ENCODE measurements at regions not wholly inside any gene's neighbourhood (a gene's known extent, or its start where the extent isn't known, plus 50 kb on each side); places are given as distances from the start of the nearest gene placed in this dataset.

DNA sequence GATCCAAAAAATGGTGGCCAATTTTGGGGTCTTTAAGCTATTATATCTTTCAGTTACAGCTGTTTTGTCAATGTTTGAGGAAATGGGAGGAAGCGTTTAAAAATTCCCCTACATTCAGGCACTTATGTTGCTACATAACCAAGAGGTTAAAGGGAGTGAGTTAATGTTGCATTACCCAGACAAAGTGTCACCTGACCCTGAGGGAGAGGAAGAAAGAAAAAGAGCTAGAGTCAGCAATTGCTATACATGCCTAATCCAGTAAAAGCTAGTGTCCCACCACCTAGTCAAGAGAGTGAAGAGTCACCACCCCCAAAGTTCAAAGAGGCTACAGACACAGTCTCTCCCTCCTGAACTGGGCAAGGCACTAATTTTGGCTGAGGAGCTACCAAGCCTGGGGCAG lies 69.5 kb upstream of the ZNF92 start:
- Histone ChIP-seq H3K9me3 (ENCODE audit: low read length) (no peaks in the 10 kb centered on the region), H3K27me3 (ENCODE audit: insufficient read depth, low read depth, low read length) (no peaks in the 10 kb centered on the region), H3K9me2 (ENCODE audit: insufficient read depth, low read length) (no peaks in the 10 kb centered on the region), H3K79me2 (replicated peaks; ENCODE audit: insufficient read depth, low read length) (no peaks in the 10 kb centered on the region), H3K9ac (ENCODE audit: low read length) (no peak overlapping the region), H3K36me3 (ENCODE audit: insufficient read depth, low read length) (no peaks in the 10 kb centered on the region), H3F3A (ENCODE audit: insufficient read depth, low read length, poor library complexity, severe bottlenecking) (no peaks in the 10 kb centered on the region), H3K27ac (ENCODE audit: low read length) (no peak overlapping the region), H3K4me2 (ENCODE audit: low read length) (no peak overlapping the region), H4K20me1 (ENCODE audit: insufficient read depth) (no peaks in the 10 kb centered on the region), H3K4me3 (ENCODE audit: low read length) (no peak overlapping the region), H2AFZ (ENCODE audit: low read depth, low read length) (no peak overlapping the region)
- TF ChIP-seq EZH2 (IDR thresholded peaks at IDR 0.05; ENCODE audit: borderline replicate concordance, insufficient read depth, low read length, poor library complexity, severe bottlenecking) = no peak
- no peak for TF ChIP-seq MXI1 (conservative IDR thresholded peaks at IDR 0.05; ENCODE audit: poor library complexity, severe bottlenecking)
- no peak for TF ChIP-seq SMC3 (conservative IDR thresholded peaks at IDR 0.05; ENCODE audit: poor library complexity)
- no peak for TF ChIP-seq CTCF (IDR thresholded peaks at IDR 0.05; ENCODE audit: poor library complexity, severe bottlenecking)
- no peak for TF ChIP-seq TAF1 (IDR thresholded peaks at IDR 0.05; ENCODE audit: low read depth)
- TF ChIP-seq, protein P1, sequence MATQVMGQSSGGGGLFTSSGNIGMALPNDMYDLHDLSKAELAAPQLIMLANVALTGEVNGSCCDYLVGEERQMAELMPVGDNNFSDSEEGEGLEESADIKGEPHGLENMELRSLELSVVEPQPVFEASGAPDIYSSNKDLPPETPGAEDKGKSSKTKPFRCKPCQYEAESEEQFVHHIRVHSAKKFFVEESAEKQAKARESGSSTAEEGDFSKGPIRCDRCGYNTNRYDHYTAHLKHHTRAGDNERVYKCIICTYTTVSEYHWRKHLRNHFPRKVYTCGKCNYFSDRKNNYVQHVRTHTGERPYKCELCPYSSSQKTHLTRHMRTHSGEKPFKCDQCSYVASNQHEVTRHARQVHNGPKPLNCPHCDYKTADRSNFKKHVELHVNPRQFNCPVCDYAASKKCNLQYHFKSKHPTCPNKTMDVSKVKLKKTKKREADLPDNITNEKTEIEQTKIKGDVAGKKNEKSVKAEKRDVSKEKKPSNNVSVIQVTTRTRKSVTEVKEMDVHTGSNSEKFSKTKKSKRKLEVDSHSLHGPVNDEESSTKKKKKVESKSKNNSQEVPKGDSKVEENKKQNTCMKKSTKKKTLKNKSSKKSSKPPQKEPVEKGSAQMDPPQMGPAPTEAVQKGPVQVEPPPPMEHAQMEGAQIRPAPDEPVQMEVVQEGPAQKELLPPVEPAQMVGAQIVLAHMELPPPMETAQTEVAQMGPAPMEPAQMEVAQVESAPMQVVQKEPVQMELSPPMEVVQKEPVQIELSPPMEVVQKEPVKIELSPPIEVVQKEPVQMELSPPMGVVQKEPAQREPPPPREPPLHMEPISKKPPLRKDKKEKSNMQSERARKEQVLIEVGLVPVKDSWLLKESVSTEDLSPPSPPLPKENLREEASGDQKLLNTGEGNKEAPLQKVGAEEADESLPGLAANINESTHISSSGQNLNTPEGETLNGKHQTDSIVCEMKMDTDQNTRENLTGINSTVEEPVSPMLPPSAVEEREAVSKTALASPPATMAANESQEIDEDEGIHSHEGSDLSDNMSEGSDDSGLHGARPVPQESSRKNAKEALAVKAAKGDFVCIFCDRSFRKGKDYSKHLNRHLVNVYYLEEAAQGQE (IDR thresholded peaks at IDR 0.05; ENCODE audit: borderline replicate concordance) = no peak
- no peak for TF ChIP-seq POLR2AphosphoS5 (IDR thresholded peaks at IDR 0.05)
- TF ChIP-seq EP300 (conservative IDR thresholded peaks at IDR 0.05; ENCODE audit: poor library complexity, severe bottlenecking) = no peak
- TF ChIP-seq RAD21 (conservative IDR thresholded peaks at IDR 0.05) = no peak

DNA sequence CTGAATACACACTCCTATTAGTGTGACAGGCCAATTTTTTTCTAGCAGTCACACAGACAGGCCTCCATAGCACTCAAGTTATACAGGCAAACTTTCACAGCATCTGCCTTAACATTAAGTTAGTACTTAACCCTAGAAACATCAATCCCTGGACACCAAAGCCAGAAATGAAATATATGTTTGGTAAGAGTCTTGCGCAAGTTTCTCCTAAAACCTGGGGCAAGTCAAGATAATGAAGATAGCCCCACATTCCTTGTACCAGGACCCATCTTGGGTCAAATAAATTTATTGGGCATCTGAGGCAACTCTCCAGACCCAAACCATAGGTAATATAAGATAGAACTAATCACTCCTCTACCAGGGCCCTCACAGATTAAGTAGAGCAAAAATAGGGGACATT lies 70.8 kb upstream of the ZNF92 start:
- H3K9me3 ChIP-seq (ENCODE audit: low read length) = no peaks in the 10 kb centered on the region
- H3K4me3 ChIP-seq (ENCODE audit: low read length) = no peak overlapping the region
- H3F3A ChIP-seq (ENCODE audit: insufficient read depth, low read length, poor library complexity, severe bottlenecking) = no peaks in the 10 kb centered on the region
- H3K79me2 ChIP-seq (replicated peaks; ENCODE audit: insufficient read depth, low read length) = no peaks in the 10 kb centered on the region
- H3K9ac ChIP-seq (ENCODE audit: low read length) = no peak overlapping the region
- no peaks in the 10 kb centered on the region for H4K20me1 ChIP-seq (ENCODE audit: insufficient read depth)
- H3K4me2 ChIP-seq (ENCODE audit: low read length) = no peak overlapping the region
- H2AFZ ChIP-seq (ENCODE audit: low read depth, low read length) = no peak overlapping the region
- H3K27me3 ChIP-seq (ENCODE audit: insufficient read depth, low read depth, low read length) = no peaks in the 10 kb centered on the region
- no peaks in the 10 kb centered on the region for H3K9me2 ChIP-seq (ENCODE audit: insufficient read depth, low read length)
- no peak overlapping the region for H3K27ac ChIP-seq (ENCODE audit: low read length)
- no peak for TF ChIP-seq MXI1 (conservative IDR thresholded peaks at IDR 0.05; ENCODE audit: poor library complexity, severe bottlenecking)
- no peak for TF ChIP-seq EZH2 (IDR thresholded peaks at IDR 0.05; ENCODE audit: borderline replicate concordance, insufficient read depth, low read length, poor library complexity, severe bottlenecking)
- no peak for TF ChIP-seq SMC3 (conservative IDR thresholded peaks at IDR 0.05; ENCODE audit: poor library complexity)
- no peak for TF ChIP-seq CTCF (IDR thresholded peaks at IDR 0.05; ENCODE audit: poor library complexity, severe bottlenecking)
- TF ChIP-seq POLR2AphosphoS5 (IDR thresholded peaks at IDR 0.05) = no peak
- TF ChIP-seq, protein P1 (IDR thresholded peaks at IDR 0.05; ENCODE audit: borderline replicate concordance) = no peak
- TF ChIP-seq RAD21 (conservative IDR thresholded peaks at IDR 0.05) = no peak
- no peak for TF ChIP-seq EP300 (conservative IDR thresholded peaks at IDR 0.05; ENCODE audit: poor library complexity, severe bottlenecking)
- no peak for TF ChIP-seq TAF1 (IDR thresholded peaks at IDR 0.05; ENCODE audit: low read depth)
- H3K36me3 ChIP-seq (ENCODE audit: insufficient read depth, low read length) = no peaks in the 10 kb centered on the region
